ENCODE measurements at regions not wholly inside any gene's neighbourhood (a gene's known extent, or its start where the extent isn't known, plus 50 kb on each side); places are given as distances from the start of the nearest gene placed in this dataset.
A peak's percentile ranks its signal among the peaks of the same experiment; 100 is the strongest.

GRCh38 chr15:100779331-100780207 lies 100.1 kb upstream of the ALDH1A3 start:
- Histone ChIP-seq H3K4me3 (ENCODE audit: low read depth, low read length) (no peak overlapping the region), H3K27me3 (replicated peaks; ENCODE audit: control insufficient read depth, insufficient read depth, low read length) (no peaks in the 10 kb centered on the region), H3K4me1 (no peaks in the 10 kb centered on the region), H3K9me3 (no peaks in the 10 kb centered on the region), H3K36me3 (ENCODE audit: control insufficient read depth, insufficient read depth, low read length) (no peaks in the 10 kb centered on the region)
- no peak for TF ChIP-seq CTCF (IDR thresholded peaks at IDR 0.05; ENCODE audit: insufficient read depth in 1 of 2, low read depth in 1 of 2, low read length in 1 of 2, severe bottlenecking in 1 of 2, unreplicated experiment in 1 of 2)
- peak in 1 of 2 experiments; percentile 12 for DNase-seq
- H3K27ac Mint-ChIP-seq (ENCODE audit: unreplicated experiment) = no peak overlapping the region
- H3K36me3 Mint-ChIP-seq (ENCODE audit: insufficient read depth, unreplicated experiment) = no peaks in the 10 kb centered on the region
- intact Hi-C loops (cut with micrococcal nuclease; ENCODE audit: unreplicated experiment) = no loop called here
- H3K27me3 Mint-ChIP-seq (ENCODE audit: insufficient read depth, unreplicated experiment) = no peaks in the 10 kb centered on the region
- peaks cover 12% of the 10 kb centered on the region for H3K9me3 Mint-ChIP-seq (ENCODE audit: unreplicated experiment)
- POLR2A ChIA-PET = no interaction called here
- BruUV-seq (replicated peaks) = no TSS peak
- H3K4me1 Mint-ChIP-seq (ENCODE audit: low read depth, unreplicated experiment) = no peaks in the 10 kb centered on the region
- CTCF ChIA-PET = no interaction called here
- no peak overlapping the region for H3K4me3 Mint-ChIP-seq (ENCODE audit: unreplicated experiment)

- Histone ChIP-seq H3K4me1 (no peaks in the 10 kb centered on the region), H3K36me3 (ENCODE audit: control insufficient read depth, insufficient read depth, low read length) (no peaks in the 10 kb centered on the region), H3K9me3 (no peaks in the 10 kb centered on the region), H3K27me3 (replicated peaks; ENCODE audit: control insufficient read depth, insufficient read depth, low read length) (no peaks in the 10 kb centered on the region), H3K4me3 (ENCODE audit: low read depth, low read length) (no peak overlapping the region)
- POLR2A ChIA-PET = no interaction called here
- CTCF ChIA-PET = no interaction called here
- Mint-ChIP-seq H3K27me3 (ENCODE audit: insufficient read depth, unreplicated experiment) (no peaks in the 10 kb centered on the region), H3K4me1 (ENCODE audit: low read depth, unreplicated experiment) (no peaks in the 10 kb centered on the region), H3K9me3 (ENCODE audit: unreplicated experiment) (peaks cover 12% of the 10 kb centered on the region), H3K4me3 (ENCODE audit: unreplicated experiment) (no peak overlapping the region), H3K36me3 (ENCODE audit: insufficient read depth, unreplicated experiment) (no peaks in the 10 kb centered on the region), H3K27ac (ENCODE audit: unreplicated experiment) (no peak overlapping the region)
- no TSS peak for BruUV-seq (replicated peaks)
- DNase-seq = no peak
- intact Hi-C loops (cut with micrococcal nuclease; ENCODE audit: unreplicated experiment) = no loop called here
- TF ChIP-seq CTCF (IDR thresholded peaks at IDR 0.05; ENCODE audit: insufficient read depth in 1 of 2, low read depth in 1 of 2, low read length in 1 of 2, severe bottlenecking in 1 of 2, unreplicated experiment in 1 of 2) = no peak
Measured at GRCh38 chr15:100780208-100780800, 99.3 kb upstream of the ALDH1A3 start.

- ChIA-PET CTCF (interaction anchor here (0.6 to 0.7 kb wide), 2 partner anchors 480 to 537 kb away, joined by 3 read pairs; no protein-coding TSS in a partner anchor), POLR2A (no interaction called here)
- Histone ChIP-seq H3K4me3 (ENCODE audit: low read depth, low read length) (no peak overlapping the region), H3K36me3 (ENCODE audit: control insufficient read depth, insufficient read depth, low read length) (no peaks in the 10 kb centered on the region), H3K27me3 (replicated peaks; ENCODE audit: control insufficient read depth, insufficient read depth, low read length) (no peaks in the 10 kb centered on the region), H3K9me3 (no peaks in the 10 kb centered on the region), H3K4me1 (no peaks in the 10 kb centered on the region)
- Mint-ChIP-seq H3K27me3 (ENCODE audit: insufficient read depth, unreplicated experiment) (no peaks in the 10 kb centered on the region), H3K36me3 (ENCODE audit: insufficient read depth, unreplicated experiment) (no peaks in the 10 kb centered on the region), H3K4me1 (ENCODE audit: low read depth, unreplicated experiment) (no peaks in the 10 kb centered on the region), H3K4me3 (ENCODE audit: unreplicated experiment) (no peak overlapping the region), H3K27ac (ENCODE audit: unreplicated experiment) (no peak overlapping the region), H3K9me3 (ENCODE audit: unreplicated experiment) (peaks cover 3% of the 10 kb centered on the region)
- DNase-seq = peak in 1 of 2 experiments; percentile 14
- no peak for TF ChIP-seq CTCF (IDR thresholded peaks at IDR 0.05; ENCODE audit: insufficient read depth in 1 of 2, low read depth in 1 of 2, low read length in 1 of 2, severe bottlenecking in 1 of 2, unreplicated experiment in 1 of 2)
- BruUV-seq (replicated peaks) = no TSS peak
- intact Hi-C loops (cut with micrococcal nuclease; ENCODE audit: unreplicated experiment) = no loop called here
Measured at GRCh38 chr15:100781061-100781960, 98.3 kb upstream of the ALDH1A3 start.
